Suprapubic skin (tissue), 3 donors: ENCODE measurements at regions not wholly inside any gene's neighbourhood (a gene's known extent, or its start where the extent isn't known, plus 50 kb on each side); places are given as distances from the start of the nearest gene placed in this dataset.

Experiments used
- CTCF ChIP-seq, 2 donors: fragments of 200-600 bp in 1 of 2; fragments of 450-650 bp in 1 of 2; sonication (generic) in 1 of 2; IDR thresholded peaks; one replicate each; pipeline ENCODE4 v1.5.1; 2016 to 2019; ENCODE audit warnings: antibody characterized with exemption in 2 of 2, mild to moderate bottlenecking in 1 of 2, moderate library complexity in 1 of 2
- POLR2AphosphoS5 ChIP-seq, 3 donors: sonication (generic); formaldehyde crosslinking; IDR thresholded peaks; one replicate each; pipeline ENCODE4 v1.6.1; 2017; ENCODE audit warnings: antibody characterized with exemption in 3 of 3

- TF ChIP-seq CTCF (IDR thresholded peaks at IDR 0.05), result no peak
- TF ChIP-seq POLR2AphosphoS5 (IDR thresholded peaks at IDR 0.05), result no peak
Observed at GRCh38 chr3:175914785-175915184, 1055.7 kb downstream of the NAALADL2 start.
